A673 (cell line): ENCODE measurements at regions not wholly inside any gene's neighbourhood (a gene's known extent, or its start where the extent isn't known, plus 50 kb on each side); places are given as distances from the start of the nearest gene placed in this dataset.

Experiments used
- EZH2 ChIP-seq: fragments of 200-600 bp; sonication (generic); IDR thresholded peaks from 2 replicates; pipeline ENCODE4 v1.6.1; 2017; ENCODE audit warnings: borderline replicate concordance, low read depth, mild to moderate bottlenecking, mixed read lengths, antibody characterized with exemption, low read length; ENCODE audit not compliant: poor library complexity, severe bottlenecking
- TF ChIP-seq, protein P1 (sequence below): fragments of 300-800, 200-600 bp; sonication (generic); conservative IDR thresholded peaks from 2 replicates; pipeline ENCODE4 v1.5.1; 2017; ENCODE audit warnings: low read depth, mild to moderate bottlenecking, antibody characterized with exemption, low read length, moderate library complexity, mixed read lengths

DNA sequence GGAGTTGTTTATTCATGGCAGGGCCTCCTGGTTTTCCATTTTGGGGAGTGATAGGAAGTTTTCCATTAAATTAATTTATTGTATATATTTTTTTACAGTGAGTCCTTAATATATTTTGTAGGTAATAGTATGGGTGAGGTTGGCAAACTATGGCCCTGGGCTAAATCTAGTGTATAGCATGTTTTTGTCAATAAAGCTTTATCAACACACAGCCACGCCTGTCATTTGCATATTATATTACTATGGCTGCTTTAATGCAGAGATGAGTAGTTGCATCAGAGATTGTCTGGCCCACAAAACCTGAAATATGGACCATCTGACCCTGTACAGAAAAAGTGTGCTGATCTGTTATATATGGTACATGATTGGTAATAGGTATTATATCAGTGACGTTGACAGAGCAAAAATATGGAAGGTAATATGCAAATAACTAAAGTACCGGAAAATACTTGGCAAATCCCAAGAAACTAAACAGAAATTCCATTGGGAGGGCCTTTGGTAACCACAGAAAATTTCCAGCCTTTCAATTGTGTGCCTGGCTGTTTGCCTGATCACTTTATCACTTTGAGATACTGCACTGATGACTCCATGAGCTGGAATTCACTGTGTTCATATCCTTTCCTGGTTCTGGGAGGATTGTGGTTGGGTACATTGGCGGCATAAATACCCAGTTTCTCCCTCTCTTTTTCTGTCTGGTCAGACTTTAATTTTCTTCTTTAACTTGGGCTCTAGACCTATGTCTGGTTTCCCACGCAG is 61.7 kb upstream of the RFLNA start:
- TF ChIP-seq, protein P1, sequence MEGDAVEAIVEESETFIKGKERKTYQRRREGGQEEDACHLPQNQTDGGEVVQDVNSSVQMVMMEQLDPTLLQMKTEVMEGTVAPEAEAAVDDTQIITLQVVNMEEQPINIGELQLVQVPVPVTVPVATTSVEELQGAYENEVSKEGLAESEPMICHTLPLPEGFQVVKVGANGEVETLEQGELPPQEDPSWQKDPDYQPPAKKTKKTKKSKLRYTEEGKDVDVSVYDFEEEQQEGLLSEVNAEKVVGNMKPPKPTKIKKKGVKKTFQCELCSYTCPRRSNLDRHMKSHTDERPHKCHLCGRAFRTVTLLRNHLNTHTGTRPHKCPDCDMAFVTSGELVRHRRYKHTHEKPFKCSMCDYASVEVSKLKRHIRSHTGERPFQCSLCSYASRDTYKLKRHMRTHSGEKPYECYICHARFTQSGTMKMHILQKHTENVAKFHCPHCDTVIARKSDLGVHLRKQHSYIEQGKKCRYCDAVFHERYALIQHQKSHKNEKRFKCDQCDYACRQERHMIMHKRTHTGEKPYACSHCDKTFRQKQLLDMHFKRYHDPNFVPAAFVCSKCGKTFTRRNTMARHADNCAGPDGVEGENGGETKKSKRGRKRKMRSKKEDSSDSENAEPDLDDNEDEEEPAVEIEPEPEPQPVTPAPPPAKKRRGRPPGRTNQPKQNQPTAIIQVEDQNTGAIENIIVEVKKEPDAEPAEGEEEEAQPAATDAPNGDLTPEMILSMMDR = no peak
- TF ChIP-seq EZH2 = no peak
